ENCODE measurements at regions not wholly inside any gene's neighbourhood (a gene's known extent, or its start where the extent isn't known, plus 50 kb on each side); places are given as distances from the start of the nearest gene placed in this dataset.

- DNase-seq (ENCODE audit: low spot score), result no peak
These were observed 309.4 kb upstream of the ZNF32 start for GRCh38 chr10:43958071-43958432.

GRCh38 chr10:43957267-43958070 is 308.8 kb upstream of the ZNF32 start:
- no peak for DNase-seq (ENCODE audit: low spot score)

GRCh38 chr10:43955978-43956377 is 307.3 kb upstream of the ZNF32 start:
- no peak for DNase-seq (ENCODE audit: low spot score)

- no peak for DNase-seq (ENCODE audit: low spot score)
These were observed 306.4 kb upstream of the ZNF32 start for GRCh38 chr10:43955002-43955596.

- DNase-seq (ENCODE audit: low spot score), result no peak
These were observed 305.0 kb upstream of the ZNF32 start for GRCh38 chr10:43953672-43954071.

GRCh38 chr10:43952760-43953159 is 304.1 kb upstream of the ZNF32 start:
- DNase-seq (ENCODE audit: low spot score), result no peak

GRCh38 chr10:43949351-43949750 is 300.7 kb upstream of the ZNF32 start:
- DNase-seq (ENCODE audit: low spot score), result no peak

GRCh38 chr10:43946445-43946844 is 297.8 kb upstream of the ZNF32 start:
- DNase-seq (ENCODE audit: low spot score), result no peak

- no peak for DNase-seq (ENCODE audit: low spot score)
These were observed 297.2 kb upstream of the ZNF32 start for GRCh38 chr10:43945908-43946307.

- DNase-seq (ENCODE audit: low spot score), result no peak
These were observed 296.5 kb upstream of the ZNF32 start for GRCh38 chr10:43945094-43945730.

- DNase-seq (ENCODE audit: low spot score), result no peak
These were observed 295.9 kb upstream of the ZNF32 start for GRCh38 chr10:43944381-43945093.

GRCh38 chr10:43943818-43944360 is 295.2 kb upstream of the ZNF32 start:
- DNase-seq (ENCODE audit: low spot score), result no peak

GRCh38 chr10:43943119-43943817 is 294.6 kb upstream of the ZNF32 start:
- DNase-seq (ENCODE audit: low spot score), result no peak

- no peak for DNase-seq (ENCODE audit: low spot score)
These were observed 293.6 kb upstream of the ZNF32 start for GRCh38 chr10:43942096-43942850.

- no peak for DNase-seq (ENCODE audit: low spot score)
These were observed 292.5 kb upstream of the ZNF32 start for GRCh38 chr10:43940898-43941837.

GRCh38 chr10:43939939-43940820 is 291.5 kb upstream of the ZNF32 start:
- DNase-seq (ENCODE audit: low spot score), result no peak

- DNase-seq (ENCODE audit: low spot score), result no peak
These were observed 290.8 kb upstream of the ZNF32 start for GRCh38 chr10:43939389-43939938.

GRCh38 chr10:43938810-43939209 is 290.1 kb upstream of the ZNF32 start:
- DNase-seq (ENCODE audit: low spot score), result no peak

Measured in CD4-positive, alpha-beta T cell treated with Interleukin-6 at 100 ng/mL for 8 hours (primary cell).